ENCODE measurements at regions not wholly inside any gene's neighbourhood (a gene's known extent, or its start where the extent isn't known, plus 50 kb on each side); places are given as distances from the start of the nearest gene placed in this dataset.

GRCh38 chr2:187825108-187825507, 270.9 kb upstream of the TFPI start:
- TF ChIP-seq EZH2 (IDR thresholded peaks at IDR 0.05; ENCODE audit: insufficient read depth, poor library complexity, severe bottlenecking) (no peak), EZH2phosphoT487 (IDR thresholded peaks at IDR 0.05; ENCODE audit: insufficient read depth, low read depth) (no peak)

All from GM23248 (cell line).